Fibroblast of skin of right biceps (primary cell): ENCODE measurements at regions not wholly inside any gene's neighbourhood (a gene's known extent, or its start where the extent isn't known, plus 50 kb on each side); places are given as distances from the start of the nearest gene placed in this dataset.
A peak's percentile ranks its signal among the peaks of the same experiment; 100 is the strongest.

Experiments used
- DNase-seq: peaks from one replicate; pipeline ENCODE4 v3.0.0-alpha.2; 2013

GRCh38 chr11:69954756-69955155 is 123.4 kb upstream of the ANO1 start:
- DNase-seq: no peak

- no peak for DNase-seq
Measured at GRCh38 chr11:69956669-69957190, 121.4 kb upstream of the ANO1 start.

- no peak for DNase-seq
Measured at GRCh38 chr11:69957849-69958248, 120.3 kb upstream of the ANO1 start.

- DNase-seq: peak; percentile 16
Measured at GRCh38 chr11:69958308-69958707, 119.8 kb upstream of the ANO1 start.

- DNase-seq: no peak
Measured at GRCh38 chr11:69959461-69959860, 118.7 kb upstream of the ANO1 start.

- no peak for DNase-seq
Measured at GRCh38 chr11:69961738-69962137, 116.4 kb upstream of the ANO1 start.

- DNase-seq: peak; percentile 21
Measured at GRCh38 chr11:69962152-69962551, 116.0 kb upstream of the ANO1 start.

- DNase-seq: no peak
Measured at GRCh38 chr11:69963533-69964246, 114.4 kb upstream of the ANO1 start.

GRCh38 chr11:69964247-69964643 is 113.9 kb upstream of the ANO1 start:
- DNase-seq: no peak

GRCh38 chr11:69965821-69966582 is 112.1 kb upstream of the ANO1 start:
- no peak for DNase-seq

GRCh38 chr11:69966583-69966835 is 111.6 kb upstream of the ANO1 start:
- no peak for DNase-seq

GRCh38 chr11:69966910-69967483 is 111.1 kb upstream of the ANO1 start:
- no peak for DNase-seq

- no peak for DNase-seq
Measured at GRCh38 chr11:69967484-69967883, 110.6 kb upstream of the ANO1 start.

GRCh38 chr11:69968396-69969347 is 109.4 kb upstream of the ANO1 start:
- DNase-seq: no peak

- DNase-seq: no peak
Measured at GRCh38 chr11:69969890-69970784, 108.0 kb upstream of the ANO1 start.

GRCh38 chr11:69970785-69971535 is 107.2 kb upstream of the ANO1 start:
- DNase-seq: no peak

GRCh38 chr11:69971741-69972140 is 106.4 kb upstream of the ANO1 start:
- no peak for DNase-seq

- no peak for DNase-seq
Measured at GRCh38 chr11:69972351-69972802, 105.7 kb upstream of the ANO1 start.

GRCh38 chr11:69974528-69974927 is 103.6 kb upstream of the ANO1 start:
- no peak for DNase-seq

- DNase-seq: no peak
Measured at GRCh38 chr11:69975822-69976221, 102.3 kb upstream of the ANO1 start.

- DNase-seq: no peak
Measured at GRCh38 chr11:69976794-69977193, 101.3 kb upstream of the ANO1 start.
